HL-60 (cell line): ENCODE measurements at regions not wholly inside any gene's neighbourhood (a gene's known extent, or its start where the extent isn't known, plus 50 kb on each side); places are given as distances from the start of the nearest gene placed in this dataset.

ENCODE experiments used
- DNase-seq, 2 experiments: peaks; one replicate each; pipeline ENCODE4 v3.0.0-alpha.2; 2010 to 2020; ENCODE audit warnings: low read depth in 1 of 2, low spot score in 1 of 2
- H3K27ac ChIP-seq: fragments of 250-450 bp; sonication (Bioruptor Pico); replicated peaks from 2 replicates; pipeline ENCODE4 v1.5.1; 2020; ENCODE audit warnings: mild to moderate bottlenecking, moderate library complexity
- H3K27me3 ChIP-seq: fragments of 250-450 bp; sonication (Bioruptor Pico); 2 replicates; pipeline ENCODE4 v1.5.1; 2021; ENCODE audit warnings: mild to moderate bottlenecking, moderate library complexity; ENCODE audit not compliant: insufficient read depth, poor library complexity, severe bottlenecking
- H3K4me3 ChIP-seq: replicated peaks from 2 replicates; pipeline ENCODE4 v1.5.1; 2011; ENCODE audit warnings: mild to moderate bottlenecking, control low read depth, low read length; ENCODE audit not compliant: insufficient read depth
- CTCF ChIP-seq: IDR thresholded peaks from one replicate; pipeline ENCODE4 v1.5.1; 2011; ENCODE audit warnings: low read length, control low read depth, inconsistent platforms; ENCODE audit not compliant: insufficient read depth
- GABPA ChIP-seq: IDR thresholded peaks from 2 replicates; pipeline ENCODE4 v1.6.1; 2012; ENCODE audit warnings: low read depth
- POLR2AphosphoS5 ChIP-seq: IDR thresholded peaks from 2 replicates; pipeline ENCODE4 v1.6.1; 2012; ENCODE audit warnings: low read depth
- REST ChIP-seq: IDR thresholded peaks from 2 replicates; pipeline ENCODE4 v1.6.1; 2012; ENCODE audit warnings: low read depth; ENCODE audit not compliant: insufficient replicate concordance
- SPI1 ChIP-seq: IDR thresholded peaks from 2 replicates; pipeline ENCODE4 v1.6.1; 2012; ENCODE audit warnings: low read depth, mild to moderate bottlenecking, borderline replicate concordance

- H3K4me3 ChIP-seq = no peak overlapping the region
- no peak overlapping the region for H3K27ac ChIP-seq
- no peak for DNase-seq
- TF ChIP-seq POLR2AphosphoS5 (no peak), CTCF (no peak), SPI1 (no peak), REST (no peak), GABPA (no peak)
- H3K27me3 ChIP-seq = no peaks in the 10 kb centered on the region
Measured at GRCh38 chr1:73162564-73162963, 880.2 kb upstream of the NEGR1 start.

- no peak for DNase-seq
- H3K27ac ChIP-seq = no peak overlapping the region
- H3K27me3 ChIP-seq = no peaks in the 10 kb centered on the region
- no peak overlapping the region for H3K4me3 ChIP-seq
- TF ChIP-seq REST (no peak), GABPA (no peak), SPI1 (no peak), POLR2AphosphoS5 (no peak), CTCF (no peak)
Measured at GRCh38 chr1:73161418-73161817, 879.1 kb upstream of the NEGR1 start.

DNA sequence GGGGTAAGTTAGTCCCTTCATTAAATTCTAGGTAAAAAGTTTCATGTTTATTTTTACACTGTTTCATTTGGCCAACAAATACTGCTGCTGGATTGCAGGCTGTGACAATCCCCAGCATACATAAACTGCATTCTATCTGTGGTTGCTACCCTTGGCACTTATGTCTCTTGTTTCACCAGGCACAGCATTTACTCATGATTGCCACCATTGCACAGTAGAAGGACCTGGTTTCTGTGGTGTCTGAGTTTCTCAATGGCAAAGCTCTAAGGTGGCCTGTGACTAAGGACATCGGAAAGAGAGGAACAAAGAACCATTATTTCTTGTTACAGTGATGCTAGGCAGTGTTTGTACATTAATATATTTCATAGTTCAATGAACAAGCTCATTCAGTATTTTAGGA is 878.4 kb upstream of the NEGR1 start:
- no peaks in the 10 kb centered on the region for H3K27me3 ChIP-seq
- TF ChIP-seq SPI1 (no peak), CTCF (no peak), GABPA (no peak), REST (no peak), POLR2AphosphoS5 (no peak)

More for the DNA sequence above, 878.4 kb upstream of the NEGR1 start:
- Histone ChIP-seq H3K27ac (no peak overlapping the region), H3K4me3 (no peak overlapping the region)
- DNase-seq = no peak
